ENCODE measurements at regions not wholly inside any gene's neighbourhood (a gene's known extent, or its start where the extent isn't known, plus 50 kb on each side); places are given as distances from the start of the nearest gene placed in this dataset.

DNA sequence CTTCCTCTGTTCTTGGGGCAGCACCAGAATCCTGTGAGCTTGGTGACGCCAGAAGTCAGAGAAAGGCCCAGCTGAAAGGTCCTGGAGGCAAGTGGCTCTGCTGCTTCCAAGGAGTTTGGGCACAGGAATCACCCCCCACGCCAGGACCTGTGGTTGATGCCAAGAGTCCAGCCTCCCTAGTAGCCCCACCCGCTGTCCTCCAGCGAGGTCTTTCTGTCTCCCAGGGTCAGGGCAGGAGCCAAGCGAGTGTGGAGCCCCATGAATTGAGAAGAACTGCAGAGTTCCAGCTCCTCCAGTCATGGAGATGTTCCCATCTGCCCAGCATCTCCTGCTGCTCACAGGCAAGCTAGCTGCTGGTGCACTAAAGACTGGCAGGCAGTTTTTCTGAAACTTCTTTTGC lies 631.7 kb upstream of the MGMT start:
- ChIA-PET POLR2A (no interaction called here), CTCF (interaction anchor here (0.8 to 1.8 kb wide), 3 partner anchors 9 to 204 kb away, joined by 3 to 6 read pairs (median 3); no protein-coding TSS in a partner anchor)
- Histone ChIP-seq H3K79me2 (ENCODE audit: insufficient read depth) (no peaks in the 10 kb centered on the region), H3K9me2 (no peaks in the 10 kb centered on the region), H4K20me1 (ENCODE audit: insufficient read depth) (no peaks in the 10 kb centered on the region), H3K4me2 (no peak overlapping the region), H3F3A (replicated peaks; ENCODE audit: insufficient read depth) (no peaks in the 10 kb centered on the region), H3K4me1 (ENCODE audit: control insufficient read depth in 1 of 2, insufficient read depth in 2 of 2, low read depth in 1 of 2, low read length in 1 of 2) (no peaks in the 10 kb centered on the region), H3K27me3 (ENCODE audit: insufficient read depth) (no peaks in the 10 kb centered on the region), H3K9ac (no peak overlapping the region), H2AFZ (ENCODE audit: low read depth) (no peak overlapping the region), H3K36me3 (replicated peaks in 1 of 2; ENCODE audit: control insufficient read depth in 1 of 2, insufficient read depth in 2 of 2, low read length in 1 of 2) (no peaks in the 10 kb centered on the region), H3K9me3 (no peaks in the 10 kb centered on the region), H3K4me3 (ENCODE audit: low read depth in 2 of 2, low read length in 1 of 2) (no peak overlapping the region), H3K27ac (ENCODE audit: low read depth in 2 of 2, low read length in 1 of 2) (no peak overlapping the region)
- TF ChIP-seq FOXJ3 (CRISPR knock-in tag; IDR thresholded peaks at IDR 0.05): no peak
- no peak for TF ChIP-seq GATA2 (CRISPR knock-in tag; IDR thresholded peaks at IDR 0.05)
- no peak for TF ChIP-seq TEAD4 (IDR thresholded peaks at IDR 0.05; ENCODE audit: borderline replicate concordance, insufficient read depth)
- DNase-seq: no peak
- WGBS (ENCODE audit: low lambda C conversion rate): 0% methylated on average over 1 of the region's 5 CpGs

DNA sequence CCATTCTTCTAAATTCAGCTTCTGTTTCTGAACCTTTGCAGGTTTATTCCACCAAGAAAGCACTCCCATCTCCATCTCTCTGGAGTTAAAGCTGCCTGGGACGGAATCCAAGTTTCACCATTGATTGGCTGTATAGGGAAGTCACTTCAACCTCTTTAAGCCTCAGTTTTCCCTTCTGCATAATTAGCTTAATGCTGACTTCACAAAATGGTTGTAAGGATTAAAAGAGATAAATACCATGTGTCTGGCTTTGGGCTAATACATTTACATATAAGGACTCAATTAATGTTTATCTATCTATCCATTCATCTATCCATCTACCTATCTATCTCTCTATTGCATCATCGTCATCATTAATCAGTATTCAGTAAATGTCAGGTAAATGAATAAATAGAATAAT lies 629.6 kb upstream of the MGMT start:
- Histone ChIP-seq H3K4me1 (ENCODE audit: control insufficient read depth in 1 of 2, insufficient read depth in 2 of 2, low read depth in 1 of 2, low read length in 1 of 2) (no peaks in the 10 kb centered on the region), H3K27me3 (ENCODE audit: insufficient read depth) (no peaks in the 10 kb centered on the region), H3K9me3 (peaks cover 5% of the 10 kb centered on the region; the same call in 1 of the 2 replicates), H3F3A (replicated peaks; ENCODE audit: insufficient read depth) (no peaks in the 10 kb centered on the region), H3K27ac (ENCODE audit: low read depth in 2 of 2, low read length in 1 of 2) (no peak overlapping the region), H3K9ac (no peak overlapping the region), H4K20me1 (ENCODE audit: insufficient read depth) (no peaks in the 10 kb centered on the region), H3K9me2 (no peaks in the 10 kb centered on the region), H3K4me3 (ENCODE audit: low read depth in 2 of 2, low read length in 1 of 2) (no peak overlapping the region; a peak in 1 of 4 replicates), H3K4me2 (no peak overlapping the region), H3K79me2 (ENCODE audit: insufficient read depth) (no peaks in the 10 kb centered on the region), H3K36me3 (replicated peaks in 1 of 2; ENCODE audit: control insufficient read depth in 1 of 2, insufficient read depth in 2 of 2, low read length in 1 of 2) (no peaks in the 10 kb centered on the region), H2AFZ (ENCODE audit: low read depth) (no peak overlapping the region)
- POLR2A ChIA-PET: no interaction called here
- 21% methylated on average over 2 of the region's 2 CpGs for WGBS (ENCODE audit: low lambda C conversion rate)
- CTCF ChIA-PET: no interaction called here
- no peak for DNase-seq
- TF ChIP-seq, protein P1, sequence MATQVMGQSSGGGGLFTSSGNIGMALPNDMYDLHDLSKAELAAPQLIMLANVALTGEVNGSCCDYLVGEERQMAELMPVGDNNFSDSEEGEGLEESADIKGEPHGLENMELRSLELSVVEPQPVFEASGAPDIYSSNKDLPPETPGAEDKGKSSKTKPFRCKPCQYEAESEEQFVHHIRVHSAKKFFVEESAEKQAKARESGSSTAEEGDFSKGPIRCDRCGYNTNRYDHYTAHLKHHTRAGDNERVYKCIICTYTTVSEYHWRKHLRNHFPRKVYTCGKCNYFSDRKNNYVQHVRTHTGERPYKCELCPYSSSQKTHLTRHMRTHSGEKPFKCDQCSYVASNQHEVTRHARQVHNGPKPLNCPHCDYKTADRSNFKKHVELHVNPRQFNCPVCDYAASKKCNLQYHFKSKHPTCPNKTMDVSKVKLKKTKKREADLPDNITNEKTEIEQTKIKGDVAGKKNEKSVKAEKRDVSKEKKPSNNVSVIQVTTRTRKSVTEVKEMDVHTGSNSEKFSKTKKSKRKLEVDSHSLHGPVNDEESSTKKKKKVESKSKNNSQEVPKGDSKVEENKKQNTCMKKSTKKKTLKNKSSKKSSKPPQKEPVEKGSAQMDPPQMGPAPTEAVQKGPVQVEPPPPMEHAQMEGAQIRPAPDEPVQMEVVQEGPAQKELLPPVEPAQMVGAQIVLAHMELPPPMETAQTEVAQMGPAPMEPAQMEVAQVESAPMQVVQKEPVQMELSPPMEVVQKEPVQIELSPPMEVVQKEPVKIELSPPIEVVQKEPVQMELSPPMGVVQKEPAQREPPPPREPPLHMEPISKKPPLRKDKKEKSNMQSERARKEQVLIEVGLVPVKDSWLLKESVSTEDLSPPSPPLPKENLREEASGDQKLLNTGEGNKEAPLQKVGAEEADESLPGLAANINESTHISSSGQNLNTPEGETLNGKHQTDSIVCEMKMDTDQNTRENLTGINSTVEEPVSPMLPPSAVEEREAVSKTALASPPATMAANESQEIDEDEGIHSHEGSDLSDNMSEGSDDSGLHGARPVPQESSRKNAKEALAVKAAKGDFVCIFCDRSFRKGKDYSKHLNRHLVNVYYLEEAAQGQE (IDR thresholded peaks at IDR 0.05; ENCODE audit: low read depth, low read length): no peak

DNA sequence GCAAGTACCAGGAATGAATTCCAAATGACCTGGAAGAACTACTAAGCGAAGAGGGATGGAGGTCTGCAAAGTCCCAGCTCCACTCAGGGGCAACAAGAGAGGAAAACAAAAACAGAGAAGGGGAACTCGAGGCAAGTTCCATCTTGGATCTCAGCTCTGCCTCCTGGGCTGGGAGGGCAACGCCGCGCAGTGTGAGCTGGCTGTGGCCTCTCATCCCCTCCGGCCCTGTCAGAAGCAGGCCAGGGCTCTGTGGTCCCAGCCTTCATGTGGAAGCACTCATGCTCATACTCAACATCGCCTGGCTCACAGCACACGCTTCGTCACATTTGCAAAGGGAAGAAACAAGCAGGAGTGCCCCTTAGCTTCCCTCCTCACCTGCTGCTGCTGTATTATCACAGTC lies 627.9 kb upstream of the MGMT start:
- no peaks in the 10 kb centered on the region for H3F3A ChIP-seq (replicated peaks; ENCODE audit: insufficient read depth)
- DNase-seq: no peak
- no peak overlapping the region for H2AFZ ChIP-seq (ENCODE audit: low read depth)
- H3K27ac ChIP-seq (ENCODE audit: low read depth in 2 of 2, low read length in 1 of 2): no peak overlapping the region
- no peak overlapping the region for H3K4me2 ChIP-seq
- H3K9ac ChIP-seq: no peak overlapping the region
- H3K27me3 ChIP-seq (ENCODE audit: insufficient read depth): no peaks in the 10 kb centered on the region
- WGBS (ENCODE audit: low lambda C conversion rate): 27% methylated on average over 6 of the region's 9 CpGs
- no peaks in the 10 kb centered on the region for H3K4me1 ChIP-seq (ENCODE audit: control insufficient read depth in 1 of 2, insufficient read depth in 2 of 2, low read depth in 1 of 2, low read length in 1 of 2)
- no peaks in the 10 kb centered on the region for H3K9me2 ChIP-seq
- CTCF ChIA-PET: interaction anchor here (1.6 to 2.1 kb wide), 2 partner anchors 571 to 575 kb away, joined by 4 to 7 read pairs; no protein-coding TSS in a partner anchor
- POLR2A ChIA-PET: no interaction called here
- H3K36me3 ChIP-seq (replicated peaks in 1 of 2; ENCODE audit: control insufficient read depth in 1 of 2, insufficient read depth in 2 of 2, low read length in 1 of 2): no peaks in the 10 kb centered on the region
- no peaks in the 10 kb centered on the region for H4K20me1 ChIP-seq (ENCODE audit: insufficient read depth)
- H3K79me2 ChIP-seq (ENCODE audit: insufficient read depth): no peaks in the 10 kb centered on the region
- H3K4me3 ChIP-seq (ENCODE audit: low read depth in 2 of 2, low read length in 1 of 2): no peak overlapping the region
- peaks cover 5% of the 10 kb centered on the region; the same call in 1 of the 2 replicates for H3K9me3 ChIP-seq
- TF ChIP-seq JUND (IDR thresholded peaks at IDR 0.05) (no peak), USF1 (IDR thresholded peaks at IDR 0.05; ENCODE audit: borderline replicate concordance, low read depth) (no peak), POLR2AphosphoS5 (IDR thresholded peaks at IDR 0.05; ENCODE audit: low read depth, low read length) (no peak), SIN3A (IDR thresholded peaks at IDR 0.05; ENCODE audit: borderline replicate concordance, low read depth, low read length) (no peak), IRF3 (IDR thresholded peaks at IDR 0.05; ENCODE audit: low read depth, low read length) (no peak), EZH2phosphoT487 (IDR thresholded peaks at IDR 0.05; ENCODE audit: borderline replicate concordance, low read depth) (no peak), RFX5 (IDR thresholded peaks at IDR 0.05; ENCODE audit: low read length) (no peak), MXI1 (IDR thresholded peaks at IDR 0.05; ENCODE audit: low read depth, low read length) (no peak)
- TF ChIP-seq, protein P2, sequence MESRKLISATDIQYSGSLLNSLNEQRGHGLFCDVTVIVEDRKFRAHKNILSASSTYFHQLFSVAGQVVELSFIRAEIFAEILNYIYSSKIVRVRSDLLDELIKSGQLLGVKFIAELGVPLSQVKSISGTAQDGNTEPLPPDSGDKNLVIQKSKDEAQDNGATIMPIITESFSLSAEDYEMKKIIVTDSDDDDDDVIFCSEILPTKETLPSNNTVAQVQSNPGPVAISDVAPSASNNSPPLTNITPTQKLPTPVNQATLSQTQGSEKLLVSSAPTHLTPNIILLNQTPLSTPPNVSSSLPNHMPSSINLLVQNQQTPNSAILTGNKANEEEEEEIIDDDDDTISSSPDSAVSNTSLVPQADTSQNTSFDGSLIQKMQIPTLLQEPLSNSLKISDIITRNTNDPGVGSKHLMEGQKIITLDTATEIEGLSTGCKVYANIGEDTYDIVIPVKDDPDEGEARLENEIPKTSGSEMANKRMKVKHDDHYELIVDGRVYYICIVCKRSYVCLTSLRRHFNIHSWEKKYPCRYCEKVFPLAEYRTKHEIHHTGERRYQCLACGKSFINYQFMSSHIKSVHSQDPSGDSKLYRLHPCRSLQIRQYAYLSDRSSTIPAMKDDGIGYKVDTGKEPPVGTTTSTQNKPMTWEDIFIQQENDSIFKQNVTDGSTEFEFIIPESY (IDR thresholded peaks at IDR 0.05; ENCODE audit: borderline replicate concordance, low read depth): no peak
